ENCODE measurements at regions not wholly inside any gene's neighbourhood (a gene's known extent, or its start where the extent isn't known, plus 50 kb on each side); places are given as distances from the start of the nearest gene placed in this dataset.

GRCh38 chr18:73848656-73849055 lies 299.0 kb downstream of the FBXO15 start:
- peaks cover 5% of the 10 kb centered on the region for H3K4me1 ChIP-seq (ENCODE audit: insufficient read depth, low read length)
- no peak overlapping the region for H3K4me3 ChIP-seq (ENCODE audit: insufficient read depth, low read length)
- no peaks in the 10 kb centered on the region for H4K20me1 ChIP-seq (ENCODE audit: insufficient read depth, low read length)
- H3K36me3 ChIP-seq (ENCODE audit: insufficient read depth, low read length), result no peaks in the 10 kb centered on the region
- no peaks in the 10 kb centered on the region for H3K9me3 ChIP-seq (ENCODE audit: low read depth, low read length)
- H3K4me2 ChIP-seq (ENCODE audit: insufficient read depth, low read length), result no peak overlapping the region
- no peak overlapping the region for H2AFZ ChIP-seq (ENCODE audit: low read length)
- no peak overlapping the region for H3K27ac ChIP-seq (ENCODE audit: low read depth, low read length)
- no peak for TF ChIP-seq CTCF (IDR thresholded peaks at IDR 0.05; ENCODE audit: extremely low read depth, low read depth, low read length)
- H3K27me3 ChIP-seq (ENCODE audit: insufficient read depth, low read length), result no peaks in the 10 kb centered on the region
- no peak for DNase-seq (ENCODE audit: insufficient read length, low spot score, missing footprints)
- H3K79me2 ChIP-seq (ENCODE audit: insufficient read depth, low read length), result no peaks in the 10 kb centered on the region

- no peak overlapping the region for H2AFZ ChIP-seq (ENCODE audit: low read length)
- no peak overlapping the region for H3K4me3 ChIP-seq (ENCODE audit: insufficient read depth, low read length)
- no peaks in the 10 kb centered on the region for H3K9me3 ChIP-seq (ENCODE audit: low read depth, low read length)
- DNase-seq (ENCODE audit: insufficient read length, low spot score, missing footprints), result no peak
- no peaks in the 10 kb centered on the region for H4K20me1 ChIP-seq (ENCODE audit: insufficient read depth, low read length)
- H3K4me2 ChIP-seq (ENCODE audit: insufficient read depth, low read length), result no peak overlapping the region
- H3K36me3 ChIP-seq (ENCODE audit: insufficient read depth, low read length), result no peaks in the 10 kb centered on the region
- TF ChIP-seq CTCF (IDR thresholded peaks at IDR 0.05; ENCODE audit: extremely low read depth, low read depth, low read length), result no peak
- peaks cover 3% of the 10 kb centered on the region for H3K27me3 ChIP-seq (ENCODE audit: insufficient read depth, low read length)
- peaks cover 1% of the 10 kb centered on the region for H3K4me1 ChIP-seq (ENCODE audit: insufficient read depth, low read length)
- H3K79me2 ChIP-seq (ENCODE audit: insufficient read depth, low read length), result no peaks in the 10 kb centered on the region
- no peak overlapping the region for H3K27ac ChIP-seq (ENCODE audit: low read depth, low read length)
These were observed 304.2 kb downstream of the FBXO15 start for GRCh38 chr18:73843455-73843854.

GRCh38 chr18:73842795-73843394 lies 304.7 kb downstream of the FBXO15 start:
- Histone ChIP-seq H2AFZ (ENCODE audit: low read length) (peak overlapping the region; percentile 47), H3K4me1 (ENCODE audit: insufficient read depth, low read length) (no peaks in the 10 kb centered on the region), H3K27me3 (ENCODE audit: insufficient read depth, low read length) (peaks cover 3% of the 10 kb centered on the region), H3K36me3 (ENCODE audit: insufficient read depth, low read length) (no peaks in the 10 kb centered on the region), H3K4me2 (ENCODE audit: insufficient read depth, low read length) (peak overlapping the region; percentile 57), H3K4me3 (ENCODE audit: insufficient read depth, low read length) (peak overlapping the region; percentile 51), H4K20me1 (ENCODE audit: insufficient read depth, low read length) (no peaks in the 10 kb centered on the region), H3K79me2 (ENCODE audit: insufficient read depth, low read length) (no peaks in the 10 kb centered on the region), H3K9me3 (ENCODE audit: low read depth, low read length) (no peaks in the 10 kb centered on the region), H3K27ac (ENCODE audit: low read depth, low read length) (no peak overlapping the region)
- peak; percentile 62 for DNase-seq (ENCODE audit: insufficient read length, low spot score, missing footprints)
- TF ChIP-seq CTCF (IDR thresholded peaks at IDR 0.05; ENCODE audit: extremely low read depth, low read depth, low read length), result peak; percentile 96

GRCh38 chr18:73841661-73842060 lies 306.0 kb downstream of the FBXO15 start:
- Histone ChIP-seq H2AFZ (ENCODE audit: low read length) (no peak overlapping the region), H3K4me3 (ENCODE audit: insufficient read depth, low read length) (no peak overlapping the region), H3K36me3 (ENCODE audit: insufficient read depth, low read length) (no peaks in the 10 kb centered on the region), H3K4me2 (ENCODE audit: insufficient read depth, low read length) (no peak overlapping the region), H4K20me1 (ENCODE audit: insufficient read depth, low read length) (no peaks in the 10 kb centered on the region), H3K79me2 (ENCODE audit: insufficient read depth, low read length) (no peaks in the 10 kb centered on the region), H3K9me3 (ENCODE audit: low read depth, low read length) (no peaks in the 10 kb centered on the region), H3K27ac (ENCODE audit: low read depth, low read length) (no peak overlapping the region), H3K27me3 (ENCODE audit: insufficient read depth, low read length) (peaks cover 3% of the 10 kb centered on the region), H3K4me1 (ENCODE audit: insufficient read depth, low read length) (no peaks in the 10 kb centered on the region)
- TF ChIP-seq CTCF (IDR thresholded peaks at IDR 0.05; ENCODE audit: extremely low read depth, low read depth, low read length), result peak; percentile 29
- no peak for DNase-seq (ENCODE audit: insufficient read length, low spot score, missing footprints)

Measured in osteoblast (primary cell).